T-helper 2 cell treated with Interferon-gamma antibody and Interleukin-4, amounts not matched to agents 5 μg/mL and 100 μg/mL, for 36 hours (primary cell): ENCODE measurements at regions not wholly inside any gene's neighbourhood (a gene's known extent, or its start where the extent isn't known, plus 50 kb on each side); places are given as distances from the start of the nearest gene placed in this dataset.
"Not testable (repeated sequence)": the region's sequence is repeated elsewhere in the genome, so short reads cannot be mapped to it uniquely, and the experiment has no call there.

Source experiments
- DNase-seq: peaks from one replicate; pipeline ENCODE4 v3.0.0; 2021; ENCODE audit warnings: low spot score
- H3K27ac Mint-ChIP-seq: one replicate; pipeline ENCODE4 v1.8.0; 2021; ENCODE audit warnings: mild to moderate bottlenecking, mixed read lengths
- H3K27me3 Mint-ChIP-seq: one replicate; pipeline ENCODE4 v1.8.0; 2021; ENCODE audit warnings: low read depth, mixed read lengths
- H3K36me3 Mint-ChIP-seq: one replicate; pipeline ENCODE4 v1.8.0; 2021; ENCODE audit warnings: low read depth, mixed read lengths
- H3K4me1 Mint-ChIP-seq: one replicate; pipeline ENCODE4 v1.8.0; 2021; ENCODE audit warnings: low read depth, mixed read lengths
- H3K4me3 Mint-ChIP-seq: one replicate; pipeline ENCODE4 v1.8.0; 2022; ENCODE audit warnings: mild to moderate bottlenecking, moderate library complexity, mixed read lengths
- H3K9me3 Mint-ChIP-seq: one replicate; pipeline ENCODE4 v1.8.0; 2021; ENCODE audit warnings: mixed read lengths

DNA sequence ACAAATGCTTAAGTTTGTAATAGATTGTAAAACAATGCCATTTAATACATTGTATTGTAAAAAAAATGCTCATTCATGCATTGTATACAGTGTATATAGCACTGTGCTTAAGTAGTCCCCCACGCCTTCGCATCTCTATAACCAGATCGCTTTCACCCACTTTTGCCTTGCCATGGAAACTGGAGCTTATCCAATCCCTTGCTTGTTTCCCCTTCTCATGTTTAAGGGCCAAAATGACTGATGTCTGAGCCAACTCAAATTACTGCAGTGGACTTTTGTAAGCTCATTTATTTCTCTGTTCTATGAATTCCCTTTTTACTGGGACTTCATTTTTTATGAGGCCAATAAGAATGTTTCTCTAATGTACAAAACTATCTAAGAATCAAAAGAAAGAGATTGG is 730.9 kb upstream of the GJE1 start:
- H3K27me3 Mint-ChIP-seq: peaks cover 5% of the 10 kb centered on the region
- no peak overlapping the region for H3K27ac Mint-ChIP-seq
- no peak for DNase-seq
- no peak overlapping the region for H3K4me3 Mint-ChIP-seq
- H3K9me3 Mint-ChIP-seq: no peaks in the 10 kb centered on the region
- peaks cover 7% of the 10 kb centered on the region for H3K4me1 Mint-ChIP-seq
- H3K36me3 Mint-ChIP-seq: no peaks in the 10 kb centered on the region

- no peaks in the 10 kb centered on the region for H3K9me3 Mint-ChIP-seq
- H3K4me1 Mint-ChIP-seq: peaks cover 7% of the 10 kb centered on the region
- no peaks in the 10 kb centered on the region for H3K36me3 Mint-ChIP-seq
- DNase-seq: no peak
- no peak overlapping the region for H3K27ac Mint-ChIP-seq
- H3K4me3 Mint-ChIP-seq: no peak overlapping the region
- H3K27me3 Mint-ChIP-seq: peaks cover 5% of the 10 kb centered on the region
Observed at GRCh38 chr6:141401168-141401567, 731.6 kb upstream of the GJE1 start.

DNA sequence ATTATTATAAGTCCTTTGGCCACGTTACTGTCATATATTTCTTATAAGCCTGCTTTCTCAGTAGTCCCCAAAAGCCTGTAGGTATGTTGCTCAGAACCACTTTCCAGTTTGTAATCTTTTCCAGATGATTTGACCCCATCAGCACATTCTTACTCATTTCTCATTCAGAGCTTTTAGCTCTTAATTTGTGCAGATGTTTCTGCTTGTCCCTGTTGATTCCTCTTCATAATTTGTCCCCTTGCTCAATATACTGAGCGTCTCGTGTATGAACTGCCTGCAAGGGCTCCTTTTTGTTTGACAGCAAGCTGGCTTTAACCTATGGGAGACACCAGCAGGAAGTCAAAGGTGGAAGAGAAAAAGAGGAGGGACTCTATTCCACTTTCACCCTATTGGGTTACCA is 733.8 kb upstream of the GJE1 start:
- H3K27ac Mint-ChIP-seq: no peak overlapping the region
- no peak for DNase-seq
- no peaks in the 10 kb centered on the region for H3K9me3 Mint-ChIP-seq
- H3K36me3 Mint-ChIP-seq: no peaks in the 10 kb centered on the region
- H3K4me3 Mint-ChIP-seq: no peak overlapping the region
- H3K27me3 Mint-ChIP-seq: peaks cover 7% of the 10 kb centered on the region
- H3K4me1 Mint-ChIP-seq: peaks cover 7% of the 10 kb centered on the region

GRCh38 chr6:141395443-141396008 is 737.2 kb upstream of the GJE1 start:
- Mint-ChIP-seq H3K4me3 (no peak overlapping the region), H3K9me3 (no peaks in the 10 kb centered on the region), H3K4me1 (no peaks in the 10 kb centered on the region), H3K36me3 (no peaks in the 10 kb centered on the region), H3K27me3 (peaks cover 2% of the 10 kb centered on the region), H3K27ac (no peak overlapping the region)
- no peak for DNase-seq

GRCh38 chr6:141394565-141395051 is 738.1 kb upstream of the GJE1 start:
- Mint-ChIP-seq H3K9me3 (no peaks in the 10 kb centered on the region), H3K27me3 (peaks cover 2% of the 10 kb centered on the region), H3K36me3 (no peaks in the 10 kb centered on the region), H3K4me1 (no peaks in the 10 kb centered on the region), H3K27ac (no peak overlapping the region), H3K4me3 (no peak overlapping the region)
- no peak for DNase-seq

DNA sequence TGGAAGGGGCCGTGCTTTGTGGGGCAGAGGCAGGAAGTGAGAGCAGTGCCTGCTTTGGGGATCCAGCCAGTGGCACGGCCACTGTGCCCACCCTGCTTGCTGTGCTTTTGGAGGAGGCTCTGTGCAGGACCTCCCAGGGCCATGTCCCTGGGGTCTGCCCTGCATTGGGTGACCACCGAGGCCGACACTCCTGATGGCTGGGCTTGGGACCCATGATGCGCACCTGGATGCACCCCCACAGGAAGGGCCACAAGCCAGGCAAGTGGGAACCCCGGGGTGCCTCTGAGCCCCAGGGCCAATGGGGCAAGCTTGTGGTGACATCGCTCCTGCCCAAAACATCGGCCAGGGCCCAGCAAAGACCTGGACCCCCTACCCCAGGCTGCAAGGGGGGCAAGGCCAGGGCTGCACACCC is 738.6 kb upstream of the GJE1 start:
- no peaks in the 10 kb centered on the region for H3K9me3 Mint-ChIP-seq
- H3K27me3 Mint-ChIP-seq: peaks cover 2% of the 10 kb centered on the region
- no peak for DNase-seq

GRCh38 chr6:141393405-141394124 is 739.2 kb upstream of the GJE1 start:
- Mint-ChIP-seq H3K4me1 (no peaks in the 10 kb centered on the region), H3K9me3 (no peaks in the 10 kb centered on the region), H3K36me3 (no peaks in the 10 kb centered on the region), H3K4me3 (no peak overlapping the region), H3K27me3 (peaks cover 2% of the 10 kb centered on the region), H3K27ac (no peak overlapping the region)
- no peak for DNase-seq

More for the DNA sequence above, 738.6 kb upstream of the GJE1 start:
- no peak overlapping the region for H3K4me3 Mint-ChIP-seq
- H3K27ac Mint-ChIP-seq: no peak overlapping the region
- H3K36me3 Mint-ChIP-seq: no peaks in the 10 kb centered on the region
- no peaks in the 10 kb centered on the region for H3K4me1 Mint-ChIP-seq

DNA sequence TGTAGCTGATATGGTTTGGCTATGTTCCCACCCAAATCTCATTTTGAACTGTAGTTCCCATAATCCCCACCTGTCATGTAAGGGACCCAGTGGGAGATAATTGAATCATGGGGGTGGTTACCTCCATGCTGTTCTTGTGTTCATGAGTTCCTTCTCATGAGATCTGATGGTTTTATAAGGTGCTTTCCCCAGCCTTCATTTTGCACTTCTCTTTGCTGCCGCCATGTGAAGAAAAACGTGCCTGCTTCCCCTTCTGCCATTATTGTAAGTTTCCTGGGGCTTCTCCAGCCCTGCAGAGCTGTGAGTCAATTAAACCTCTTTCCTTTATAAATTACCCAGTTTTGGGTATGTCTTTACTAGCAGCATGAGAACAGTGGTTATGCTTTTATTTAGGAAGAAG is 741.6 kb upstream of the GJE1 start:
- H3K36me3 Mint-ChIP-seq, H3K27ac Mint-ChIP-seq, H3K4me1 Mint-ChIP-seq, H3K4me3 Mint-ChIP-seq, H3K27me3 Mint-ChIP-seq, H3K9me3 Mint-ChIP-seq, DNase-seq: not testable (repeated sequence)

DNA sequence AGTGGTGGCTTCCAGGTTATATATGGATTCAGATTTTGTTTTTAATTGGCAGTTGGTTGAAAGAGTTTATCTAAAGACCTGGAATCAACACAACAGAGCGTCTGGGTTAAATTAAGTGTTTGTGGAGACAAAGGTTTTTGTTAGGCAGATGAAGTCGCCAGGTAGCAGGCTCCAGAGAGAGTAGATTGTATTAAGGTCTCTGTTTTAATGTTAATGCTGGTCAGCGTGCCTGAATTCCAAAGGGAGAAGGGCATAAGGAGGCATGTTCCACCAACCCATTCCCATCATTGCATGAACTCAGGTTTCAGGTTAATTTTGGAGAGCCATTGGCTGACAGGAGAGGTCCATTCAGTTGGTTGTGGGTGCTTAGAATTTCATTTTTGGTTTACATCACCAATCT is 744.1 kb upstream of the GJE1 start:
- H3K27ac Mint-ChIP-seq: no peak overlapping the region
- no peaks in the 10 kb centered on the region for H3K4me1 Mint-ChIP-seq
- H3K36me3 Mint-ChIP-seq: no peaks in the 10 kb centered on the region
- H3K9me3 Mint-ChIP-seq: no peaks in the 10 kb centered on the region
- DNase-seq: no peak
- no peak overlapping the region for H3K4me3 Mint-ChIP-seq
- no peaks in the 10 kb centered on the region for H3K27me3 Mint-ChIP-seq

DNA sequence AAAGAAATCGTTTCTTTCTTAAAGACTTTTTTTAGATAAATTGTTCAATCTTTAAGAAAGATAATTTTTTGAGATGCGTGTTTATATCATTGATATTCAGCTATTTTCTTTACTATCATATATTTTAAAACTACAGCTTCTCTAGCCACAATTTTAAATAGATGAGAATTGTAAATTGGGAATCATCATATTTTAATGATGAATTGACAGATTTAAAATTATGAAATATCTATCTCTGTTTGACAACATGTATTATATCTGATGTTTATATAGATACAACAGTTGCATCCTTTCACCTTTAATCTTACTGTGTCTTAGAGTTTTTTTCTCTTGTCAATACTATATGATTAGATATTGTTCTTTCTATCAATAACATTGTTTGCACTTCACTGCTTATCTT is 762.3 kb upstream of the GJE1 start:
- H3K36me3 Mint-ChIP-seq: no peaks in the 10 kb centered on the region
- no peak overlapping the region for H3K27ac Mint-ChIP-seq
- H3K9me3 Mint-ChIP-seq: no peaks in the 10 kb centered on the region
- H3K27me3 Mint-ChIP-seq: no peaks in the 10 kb centered on the region
- no peaks in the 10 kb centered on the region for H3K4me1 Mint-ChIP-seq
- H3K4me3 Mint-ChIP-seq: no peak overlapping the region
- DNase-seq: no peak

GRCh38 chr6:141366796-141367195 is 765.9 kb upstream of the GJE1 start:
- DNase-seq, H3K36me3 Mint-ChIP-seq, H3K27me3 Mint-ChIP-seq, H3K4me3 Mint-ChIP-seq, H3K4me1 Mint-ChIP-seq, H3K27ac Mint-ChIP-seq, H3K9me3 Mint-ChIP-seq: not testable (repeated sequence)

- H3K36me3 Mint-ChIP-seq: no peaks in the 10 kb centered on the region
- no peaks in the 10 kb centered on the region for H3K27me3 Mint-ChIP-seq
- no peak overlapping the region for H3K4me3 Mint-ChIP-seq
- H3K27ac Mint-ChIP-seq: no peak overlapping the region
- H3K4me1 Mint-ChIP-seq: no peaks in the 10 kb centered on the region
- H3K9me3 Mint-ChIP-seq: no peaks in the 10 kb centered on the region
- no peak for DNase-seq
Observed at GRCh38 chr6:141364694-141365093, 768.0 kb upstream of the GJE1 start.

- DNase-seq: no peak
- H3K4me3 Mint-ChIP-seq: no peak overlapping the region
- no peak overlapping the region for H3K27ac Mint-ChIP-seq
- no peaks in the 10 kb centered on the region for H3K36me3 Mint-ChIP-seq
- H3K9me3 Mint-ChIP-seq: no peaks in the 10 kb centered on the region
- H3K27me3 Mint-ChIP-seq: no peaks in the 10 kb centered on the region
- H3K4me1 Mint-ChIP-seq: no peaks in the 10 kb centered on the region
Observed at GRCh38 chr6:141364232-141364631, 768.5 kb upstream of the GJE1 start.

DNA sequence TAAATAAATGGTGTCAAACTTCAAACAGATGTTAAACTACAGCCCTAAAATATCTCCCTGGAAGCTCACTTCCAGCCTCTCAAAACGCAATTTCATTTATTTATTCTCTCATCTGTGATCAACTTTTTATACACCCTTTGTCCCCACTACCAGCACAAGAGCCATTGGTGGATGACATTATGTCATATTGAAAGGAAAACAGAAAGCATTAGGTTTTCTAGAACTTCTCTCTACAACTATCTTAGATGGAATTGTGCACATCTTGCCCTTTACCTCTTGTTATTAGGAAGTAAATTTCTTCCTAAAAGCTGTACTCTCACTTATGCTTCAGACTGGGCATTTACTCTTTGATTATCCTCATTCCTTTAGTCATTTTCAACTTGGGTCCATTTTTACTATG is 771.2 kb upstream of the GJE1 start:
- no peaks in the 10 kb centered on the region for H3K4me1 Mint-ChIP-seq
- DNase-seq: no peak
- H3K9me3 Mint-ChIP-seq: no peaks in the 10 kb centered on the region
- H3K27me3 Mint-ChIP-seq: no peaks in the 10 kb centered on the region
- no peaks in the 10 kb centered on the region for H3K36me3 Mint-ChIP-seq
- no peak overlapping the region for H3K4me3 Mint-ChIP-seq
- no peak overlapping the region for H3K27ac Mint-ChIP-seq

- Mint-ChIP-seq H3K4me1 (no peaks in the 10 kb centered on the region), H3K4me3 (no peak overlapping the region), H3K27me3 (no peaks in the 10 kb centered on the region), H3K36me3 (no peaks in the 10 kb centered on the region), H3K27ac (no peak overlapping the region), H3K9me3 (no peaks in the 10 kb centered on the region)
- no peak for DNase-seq
Observed at GRCh38 chr6:141359953-141360352, 772.8 kb upstream of the GJE1 start.
